Fibroblast of lung (primary cell): ENCODE measurements at regions not wholly inside any gene's neighbourhood (a gene's known extent, or its start where the extent isn't known, plus 50 kb on each side); places are given as distances from the start of the nearest gene placed in this dataset.

ENCODE experiments used
- DNase-seq, 2 donors: peaks; one replicate each; pipeline versions ENCODE4 v3.0.0 to v3.0.0-alpha.2; 2010; ENCODE audit warnings: low read depth in 2 of 2
- H2AFZ ChIP-seq: 2 replicates; pipeline ENCODE4 v1.5.1; 2012; ENCODE audit warnings: low read length, control low read depth, inconsistent platforms
- H3K27ac ChIP-seq: 2 replicates; pipeline ENCODE4 v1.5.1; 2011; ENCODE audit warnings: low read length, control low read depth; ENCODE audit not compliant: insufficient read depth
- H3K27me3 ChIP-seq: 2 replicates; pipeline ENCODE4 v1.5.1; 2011; ENCODE audit warnings: mild to moderate bottlenecking, low read length; ENCODE audit not compliant: control insufficient read depth, insufficient read depth
- H3K36me3 ChIP-seq: 2 replicates; pipeline ENCODE4 v1.5.1; 2011; ENCODE audit warnings: low read length; ENCODE audit not compliant: control insufficient read depth, insufficient read depth
- H3K4me1 ChIP-seq: 2 replicates; pipeline ENCODE4 v1.5.1; 2011; ENCODE audit warnings: low read length; ENCODE audit not compliant: control insufficient read depth, insufficient read depth; ENCODE audit errors: extremely low read depth
- H3K4me2 ChIP-seq: 2 replicates; pipeline ENCODE4 v1.5.1; 2011; ENCODE audit warnings: low read length, control low read depth; ENCODE audit not compliant: insufficient read depth; ENCODE audit errors: extremely low read depth
- H3K4me3 ChIP-seq, 4 experiments: fragments of 200-600 bp in 1 of 4; sonication (generic) in 1 of 4; replicated peaks in 1 of 4; 2 replicates each; pipeline ENCODE4 v1.5.1; 2011 to 2016; ENCODE audit warnings: low read length in 4 of 4, low read depth in 3 of 4, mild to moderate bottlenecking in 3 of 4, control low read depth in 2 of 4, inconsistent platforms in 1 of 4, mixed read lengths in 1 of 4; ENCODE audit not compliant: insufficient read depth in 1 of 4; ENCODE audit errors: control extremely low read depth in 1 of 4
- H3K79me2 ChIP-seq: 2 replicates; pipeline ENCODE4 v1.5.1; 2012; ENCODE audit warnings: mild to moderate bottlenecking, low read length, inconsistent platforms; ENCODE audit not compliant: control insufficient read depth, insufficient read depth
- H3K9ac ChIP-seq: 2 replicates; pipeline ENCODE4 v1.5.1; 2011; ENCODE audit warnings: mild to moderate bottlenecking, low read length, control low read depth; ENCODE audit not compliant: insufficient read depth
- H3K9me3 ChIP-seq: 2 replicates; pipeline ENCODE4 v1.5.1; 2012; ENCODE audit warnings: low read depth, low read length; ENCODE audit not compliant: control insufficient read depth, insufficient read depth
- H4K20me1 ChIP-seq: 2 replicates; pipeline ENCODE4 v1.5.1; 2011; ENCODE audit warnings: low read length; ENCODE audit not compliant: control insufficient read depth, insufficient read depth; ENCODE audit errors: extremely low read depth
- EZH2 ChIP-seq: IDR thresholded peaks from 2 replicates; pipeline ENCODE4 v1.5.1; 2012; ENCODE audit warnings: low read length, control low read depth, mild to moderate bottlenecking; ENCODE audit errors: missing control alignments
- TF ChIP-seq, protein P1 (sequence below), 2 donors: IDR thresholded peaks in 1 of 2; conservative IDR thresholded peaks in 1 of 2; 1 replicate in 1 of 2; 2 replicates in 1 of 2; pipeline ENCODE4 v1.5.1; 2011 to 2012; ENCODE audit warnings: low read length in 2 of 2, control low read depth in 1 of 2, inconsistent platforms in 1 of 2, low read depth in 1 of 2, mild to moderate bottlenecking in 1 of 2

DNA sequence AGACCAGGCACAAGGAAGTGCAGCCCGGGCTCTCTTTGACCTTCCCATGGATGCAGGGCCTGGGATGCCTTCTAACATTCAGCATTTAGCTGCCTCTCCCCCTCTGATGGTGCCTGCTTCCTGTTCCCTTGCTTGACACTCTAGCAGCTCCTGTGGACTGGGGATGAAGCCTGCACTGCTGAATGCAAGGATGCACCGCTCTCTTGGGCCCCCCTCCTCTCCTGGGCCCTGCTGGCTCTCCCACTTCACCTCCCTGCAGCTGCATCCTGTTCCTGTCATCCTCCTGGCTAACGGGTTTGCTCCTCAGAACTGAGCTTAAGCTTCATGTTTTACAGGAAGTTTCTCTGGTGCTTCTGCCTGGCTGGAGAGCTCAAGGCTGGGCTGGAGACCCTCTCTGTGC lies 254.1 kb downstream of the TSN start:
- Histone ChIP-seq H3K4me2 (no peak overlapping the region), H3K4me1 (peaks cover 2% of the 10 kb centered on the region), H3K9ac (no peak overlapping the region), H3K27ac (no peak overlapping the region), H3K79me2 (no peaks in the 10 kb centered on the region), H3K36me3 (no peaks in the 10 kb centered on the region), H4K20me1 (no peaks in the 10 kb centered on the region), H3K4me3 (no peak overlapping the region), H2AFZ (no peak overlapping the region), H3K27me3 (no peaks in the 10 kb centered on the region), H3K9me3 (no peaks in the 10 kb centered on the region)
- no peak for TF ChIP-seq EZH2
- DNase-seq: no peak

DNA sequence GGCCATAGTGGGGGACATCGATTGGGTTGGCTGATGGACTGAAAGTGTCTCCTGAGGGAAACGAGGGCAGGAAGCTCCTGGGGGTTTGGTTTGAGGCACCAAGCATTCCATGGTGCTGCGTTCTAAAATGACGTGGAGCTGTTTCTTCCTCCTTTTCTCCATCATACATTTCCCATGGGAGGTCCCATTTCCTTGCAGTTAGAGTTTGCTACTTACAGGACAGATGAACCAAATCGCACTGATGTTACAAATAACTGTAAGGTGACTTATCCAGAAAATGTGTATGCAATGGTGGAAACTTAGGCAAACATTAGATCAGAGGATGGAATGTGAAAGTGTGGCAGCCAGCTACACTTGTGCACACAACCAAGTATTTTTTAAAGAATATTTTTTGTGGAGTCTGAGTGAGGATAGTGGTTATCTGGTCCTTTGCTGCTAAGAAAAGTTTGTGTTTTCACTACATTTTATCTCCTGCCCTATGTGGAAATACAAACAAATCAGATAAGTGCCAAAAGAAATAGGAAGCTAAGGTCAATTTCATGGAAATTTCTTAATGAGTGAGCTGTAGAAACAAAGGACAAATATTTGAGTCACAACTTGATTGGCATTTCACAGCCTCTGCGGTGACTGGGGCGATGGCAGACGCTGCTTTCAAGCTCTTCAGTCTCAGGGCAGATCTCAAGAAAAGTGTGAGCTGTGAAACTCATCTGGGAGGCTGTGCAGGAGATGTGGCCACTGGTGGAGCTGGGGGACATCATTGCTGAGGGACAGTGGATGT lies 256.2 kb downstream of the TSN start:
- Histone ChIP-seq H3K36me3 (no peaks in the 10 kb centered on the region), H3K79me2 (no peaks in the 10 kb centered on the region), H3K27me3 (no peaks in the 10 kb centered on the region), H2AFZ (no peak overlapping the region), H3K4me2 (no peak overlapping the region), H3K27ac (no peak overlapping the region), H3K9me3 (no peaks in the 10 kb centered on the region), H4K20me1 (no peaks in the 10 kb centered on the region), H3K4me3 (no peak overlapping the region), H3K9ac (no peak overlapping the region), H3K4me1 (peaks cover 2% of the 10 kb centered on the region)
- DNase-seq: peak in 1 of 2 donors; percentile 43
- TF ChIP-seq, protein P1, sequence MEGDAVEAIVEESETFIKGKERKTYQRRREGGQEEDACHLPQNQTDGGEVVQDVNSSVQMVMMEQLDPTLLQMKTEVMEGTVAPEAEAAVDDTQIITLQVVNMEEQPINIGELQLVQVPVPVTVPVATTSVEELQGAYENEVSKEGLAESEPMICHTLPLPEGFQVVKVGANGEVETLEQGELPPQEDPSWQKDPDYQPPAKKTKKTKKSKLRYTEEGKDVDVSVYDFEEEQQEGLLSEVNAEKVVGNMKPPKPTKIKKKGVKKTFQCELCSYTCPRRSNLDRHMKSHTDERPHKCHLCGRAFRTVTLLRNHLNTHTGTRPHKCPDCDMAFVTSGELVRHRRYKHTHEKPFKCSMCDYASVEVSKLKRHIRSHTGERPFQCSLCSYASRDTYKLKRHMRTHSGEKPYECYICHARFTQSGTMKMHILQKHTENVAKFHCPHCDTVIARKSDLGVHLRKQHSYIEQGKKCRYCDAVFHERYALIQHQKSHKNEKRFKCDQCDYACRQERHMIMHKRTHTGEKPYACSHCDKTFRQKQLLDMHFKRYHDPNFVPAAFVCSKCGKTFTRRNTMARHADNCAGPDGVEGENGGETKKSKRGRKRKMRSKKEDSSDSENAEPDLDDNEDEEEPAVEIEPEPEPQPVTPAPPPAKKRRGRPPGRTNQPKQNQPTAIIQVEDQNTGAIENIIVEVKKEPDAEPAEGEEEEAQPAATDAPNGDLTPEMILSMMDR (conservative IDR thresholded peaks at IDR 0.05 in 1 of 2, IDR thresholded peaks at IDR 0.05 in 1 of 2; ENCODE audit: low read depth in 1 of 2, low read length in 2 of 2): no peak
- no peak for TF ChIP-seq EZH2

DNA sequence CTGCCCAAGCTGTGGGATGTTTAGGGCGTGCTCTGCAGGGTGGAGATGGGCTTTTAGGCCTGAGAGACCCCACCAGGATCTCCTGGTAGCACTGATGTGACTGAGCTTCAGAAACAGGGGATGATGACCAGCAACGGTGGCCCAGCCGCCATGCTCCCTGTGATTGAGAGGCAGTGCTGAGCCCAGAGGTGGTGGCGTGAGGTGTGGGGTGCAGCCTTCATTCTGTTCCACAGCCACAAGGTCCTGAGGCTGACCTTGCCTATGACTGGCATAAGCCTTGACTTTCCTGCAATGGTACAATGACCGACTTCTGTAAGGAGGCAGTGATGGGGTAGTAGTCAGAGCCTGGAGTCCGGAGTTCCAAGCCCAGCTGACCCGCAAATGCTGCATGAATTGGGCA lies 263.3 kb downstream of the TSN start:
- no peak overlapping the region for H3K27ac ChIP-seq
- H3K4me2 ChIP-seq: no peak overlapping the region
- H3K36me3 ChIP-seq: no peaks in the 10 kb centered on the region
- no peaks in the 10 kb centered on the region for H3K9me3 ChIP-seq
- no peaks in the 10 kb centered on the region for H3K79me2 ChIP-seq
- H3K27me3 ChIP-seq: no peaks in the 10 kb centered on the region
- no peak overlapping the region for H3K4me3 ChIP-seq
- no peak overlapping the region for H3K9ac ChIP-seq
- no peaks in the 10 kb centered on the region for H3K4me1 ChIP-seq
- H4K20me1 ChIP-seq: no peaks in the 10 kb centered on the region
- no peak for DNase-seq
- TF ChIP-seq EZH2: no peak
- TF ChIP-seq, protein P1 (conservative IDR thresholded peaks at IDR 0.05 in 1 of 2, IDR thresholded peaks at IDR 0.05 in 1 of 2; ENCODE audit: low read depth in 1 of 2, low read length in 2 of 2): no peak
- H2AFZ ChIP-seq: no peak overlapping the region
